HL-60 (cell line): ENCODE measurements at regions not wholly inside any gene's neighbourhood (a gene's known extent, or its start where the extent isn't known, plus 50 kb on each side); places are given as distances from the start of the nearest gene placed in this dataset.

ENCODE experiments used
- DNase-seq, 2 experiments: peaks; one replicate each; pipeline ENCODE4 v3.0.0-alpha.2; 2010 to 2020; ENCODE audit warnings: low read depth in 1 of 2, low spot score in 1 of 2
- H3K27ac ChIP-seq: fragments of 250-450 bp; sonication (Bioruptor Pico); replicated peaks from 2 replicates; pipeline ENCODE4 v1.5.1; 2020; ENCODE audit warnings: mild to moderate bottlenecking, moderate library complexity
- H3K27me3 ChIP-seq: fragments of 250-450 bp; sonication (Bioruptor Pico); 2 replicates; pipeline ENCODE4 v1.5.1; 2021; ENCODE audit warnings: mild to moderate bottlenecking, moderate library complexity; ENCODE audit not compliant: insufficient read depth, poor library complexity, severe bottlenecking
- H3K4me3 ChIP-seq: replicated peaks from 2 replicates; pipeline ENCODE4 v1.5.1; 2011; ENCODE audit warnings: mild to moderate bottlenecking, control low read depth, low read length; ENCODE audit not compliant: insufficient read depth
- CTCF ChIP-seq: IDR thresholded peaks from one replicate; pipeline ENCODE4 v1.5.1; 2011; ENCODE audit warnings: low read length, control low read depth, inconsistent platforms; ENCODE audit not compliant: insufficient read depth
- GABPA ChIP-seq: IDR thresholded peaks from 2 replicates; pipeline ENCODE4 v1.6.1; 2012; ENCODE audit warnings: low read depth
- POLR2AphosphoS5 ChIP-seq: IDR thresholded peaks from 2 replicates; pipeline ENCODE4 v1.6.1; 2012; ENCODE audit warnings: low read depth
- SPI1 ChIP-seq: IDR thresholded peaks from 2 replicates; pipeline ENCODE4 v1.6.1; 2012; ENCODE audit warnings: low read depth, mild to moderate bottlenecking, borderline replicate concordance
- TF ChIP-seq, protein P1 (sequence below): IDR thresholded peaks from 2 replicates; pipeline ENCODE4 v1.6.1; 2012; ENCODE audit warnings: low read depth; ENCODE audit not compliant: insufficient replicate concordance

- no peak overlapping the region for H3K4me3 ChIP-seq
- TF ChIP-seq, protein P1, sequence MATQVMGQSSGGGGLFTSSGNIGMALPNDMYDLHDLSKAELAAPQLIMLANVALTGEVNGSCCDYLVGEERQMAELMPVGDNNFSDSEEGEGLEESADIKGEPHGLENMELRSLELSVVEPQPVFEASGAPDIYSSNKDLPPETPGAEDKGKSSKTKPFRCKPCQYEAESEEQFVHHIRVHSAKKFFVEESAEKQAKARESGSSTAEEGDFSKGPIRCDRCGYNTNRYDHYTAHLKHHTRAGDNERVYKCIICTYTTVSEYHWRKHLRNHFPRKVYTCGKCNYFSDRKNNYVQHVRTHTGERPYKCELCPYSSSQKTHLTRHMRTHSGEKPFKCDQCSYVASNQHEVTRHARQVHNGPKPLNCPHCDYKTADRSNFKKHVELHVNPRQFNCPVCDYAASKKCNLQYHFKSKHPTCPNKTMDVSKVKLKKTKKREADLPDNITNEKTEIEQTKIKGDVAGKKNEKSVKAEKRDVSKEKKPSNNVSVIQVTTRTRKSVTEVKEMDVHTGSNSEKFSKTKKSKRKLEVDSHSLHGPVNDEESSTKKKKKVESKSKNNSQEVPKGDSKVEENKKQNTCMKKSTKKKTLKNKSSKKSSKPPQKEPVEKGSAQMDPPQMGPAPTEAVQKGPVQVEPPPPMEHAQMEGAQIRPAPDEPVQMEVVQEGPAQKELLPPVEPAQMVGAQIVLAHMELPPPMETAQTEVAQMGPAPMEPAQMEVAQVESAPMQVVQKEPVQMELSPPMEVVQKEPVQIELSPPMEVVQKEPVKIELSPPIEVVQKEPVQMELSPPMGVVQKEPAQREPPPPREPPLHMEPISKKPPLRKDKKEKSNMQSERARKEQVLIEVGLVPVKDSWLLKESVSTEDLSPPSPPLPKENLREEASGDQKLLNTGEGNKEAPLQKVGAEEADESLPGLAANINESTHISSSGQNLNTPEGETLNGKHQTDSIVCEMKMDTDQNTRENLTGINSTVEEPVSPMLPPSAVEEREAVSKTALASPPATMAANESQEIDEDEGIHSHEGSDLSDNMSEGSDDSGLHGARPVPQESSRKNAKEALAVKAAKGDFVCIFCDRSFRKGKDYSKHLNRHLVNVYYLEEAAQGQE = no peak
- TF ChIP-seq SPI1 = no peak
- TF ChIP-seq POLR2AphosphoS5 = no peak
- TF ChIP-seq CTCF = no peak
- no peak for TF ChIP-seq GABPA
- no peak for DNase-seq
- peaks cover 8% of the 10 kb centered on the region for H3K27me3 ChIP-seq
- no peak overlapping the region for H3K27ac ChIP-seq
Observed at GRCh38 chr2:67783026-67783425, 279.8 kb downstream of the C1D start.

DNA sequence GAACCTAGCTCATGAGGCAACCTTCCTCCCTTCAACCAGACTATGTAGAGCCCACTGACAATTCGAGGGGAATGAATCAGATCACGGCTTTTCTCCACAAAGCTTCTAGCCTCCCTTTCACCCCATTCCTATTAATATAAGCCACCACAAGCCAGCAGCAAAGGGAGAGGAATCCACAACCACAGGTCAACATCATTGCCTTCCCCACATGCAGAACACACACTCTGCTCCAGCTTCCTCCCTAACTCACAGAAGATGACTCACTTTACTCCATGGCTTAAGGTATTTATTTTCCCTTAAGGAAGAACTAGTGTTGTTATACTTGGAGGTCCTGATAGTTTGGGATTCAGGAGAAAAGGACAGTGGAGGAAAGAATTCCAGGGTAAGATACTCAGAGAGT is 272.2 kb downstream of the C1D start:
- no peak for DNase-seq
- Histone ChIP-seq H3K27ac (no peak overlapping the region), H3K4me3 (no peak overlapping the region), H3K27me3 (peaks cover 2% of the 10 kb centered on the region)
- TF ChIP-seq POLR2AphosphoS5 (no peak), CTCF (no peak), GABPA (no peak), SPI1 (no peak)
- TF ChIP-seq, protein P1 = no peak

DNA sequence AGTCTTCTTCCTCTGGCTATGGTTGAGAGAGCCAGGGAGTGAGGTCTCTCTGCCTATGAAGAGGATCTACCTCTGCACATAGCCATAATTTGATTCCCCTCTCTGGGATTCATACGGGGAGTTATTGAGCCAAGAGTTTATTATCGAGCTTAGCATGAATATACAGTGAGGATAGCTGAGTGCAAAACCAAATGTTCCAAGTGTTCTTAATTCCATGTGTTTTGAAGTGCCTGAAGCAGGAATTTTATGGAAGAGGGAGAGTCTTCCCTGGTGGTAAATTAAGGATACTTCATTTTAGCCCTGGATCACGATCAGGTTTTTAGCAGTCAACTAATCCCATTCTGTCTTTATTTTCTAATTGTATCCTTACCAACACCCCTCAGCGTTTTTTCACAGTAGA is 270.6 kb downstream of the C1D start:
- no peak for DNase-seq

More for the DNA sequence above, 270.6 kb downstream of the C1D start:
- no peaks in the 10 kb centered on the region for H3K27me3 ChIP-seq
- TF ChIP-seq, protein P1 = no peak
- TF ChIP-seq CTCF (no peak), POLR2AphosphoS5 (no peak), GABPA (no peak), SPI1 (no peak)
- H3K4me3 ChIP-seq = no peak overlapping the region
- H3K27ac ChIP-seq = no peak overlapping the region
